NCI-H1105 (cell line): ENCODE measurements at regions not wholly inside any gene's neighbourhood (a gene's known extent, or its start where the extent isn't known, plus 50 kb on each side); places are given as distances from the start of the nearest gene placed in this dataset.
A peak's percentile ranks its signal among the peaks of the same experiment; 100 is the strongest.

Experiments used
- DNase-seq: peaks from one replicate; lab custom pipeline; 2025; lab: John Stamatoyannopoulos, UW

- no peak for DNase-seq
Measured at GRCh38 chr3:159844801-159845261, 143.8 kb upstream of the IL12A start.

- no peak for DNase-seq
Measured at GRCh38 chr3:159845737-159846136, 142.9 kb upstream of the IL12A start.

GRCh38 chr3:159846255-159846654 lies 142.4 kb upstream of the IL12A start:
- DNase-seq, result no peak

- DNase-seq, result no peak
Measured at GRCh38 chr3:159848348-159849118, 140.1 kb upstream of the IL12A start.

- DNase-seq, result no peak
Measured at GRCh38 chr3:159850481-159850880, 138.2 kb upstream of the IL12A start.

- DNase-seq, result no peak
Measured at GRCh38 chr3:159852266-159852665, 136.4 kb upstream of the IL12A start.

GRCh38 chr3:159852821-159853505 lies 135.7 kb upstream of the IL12A start:
- DNase-seq, result no peak

GRCh38 chr3:159853506-159853864 lies 135.2 kb upstream of the IL12A start:
- no peak for DNase-seq

- no peak for DNase-seq
Measured at GRCh38 chr3:159854500-159855124, 134.0 kb upstream of the IL12A start.

GRCh38 chr3:159855599-159856346 lies 132.9 kb upstream of the IL12A start:
- DNase-seq, result no peak

- DNase-seq, result peak; percentile 74
Measured at GRCh38 chr3:159856590-159857104, 132.0 kb upstream of the IL12A start.

GRCh38 chr3:159857840-159858239 lies 130.8 kb upstream of the IL12A start:
- DNase-seq, result no peak

- no peak for DNase-seq
Measured at GRCh38 chr3:159858650-159859049, 130.0 kb upstream of the IL12A start.

GRCh38 chr3:159859424-159859823 lies 129.2 kb upstream of the IL12A start:
- peak; percentile 77 for DNase-seq

- no peak for DNase-seq
Measured at GRCh38 chr3:159859836-159860235, 128.8 kb upstream of the IL12A start.

GRCh38 chr3:159860269-159861116 lies 128.1 kb upstream of the IL12A start:
- DNase-seq, result no peak

- DNase-seq, result no peak
Measured at GRCh38 chr3:159861369-159861987, 127.2 kb upstream of the IL12A start.

GRCh38 chr3:159865041-159865579 lies 123.5 kb upstream of the IL12A start:
- no peak for DNase-seq

- peak; percentile 92 for DNase-seq
Measured at GRCh38 chr3:159866201-159866746, 122.4 kb upstream of the IL12A start.

GRCh38 chr3:159867372-159867771 lies 121.3 kb upstream of the IL12A start:
- DNase-seq, result no peak
